Stimulated activated naive B cell treated with anti-CD40 and anti-IgM and Interleukin-4, amounts not matched to agents 10 μg/mL and 1 μg/mL and 100 μg/mL, for 72 hours (primary cell): ENCODE measurements at regions not wholly inside any gene's neighbourhood (a gene's known extent, or its start where the extent isn't known, plus 50 kb on each side); places are given as distances from the start of the nearest gene placed in this dataset.

Experiments used
- ATAC-seq, 2 donors: fragments of 150-1000 bp; cut with Tn5 transposase; replicated peaks; 2 replicates each; pipeline ENCODE4 v1.10.0; 2021; ENCODE audit warnings: moderate library complexity in 1 of 2
- DNase-seq: peaks from one replicate; pipeline ENCODE4 v3.0.0; 2021
- H3K27ac Mint-ChIP-seq: one replicate; pipeline ENCODE4 v1.8.0; 2022; ENCODE audit warnings: mild to moderate bottlenecking, mixed read lengths
- H3K27me3 Mint-ChIP-seq, 2 donors: one replicate each; pipeline ENCODE4 v1.8.0; 2022; ENCODE audit warnings: mixed read lengths in 2 of 2
- H3K36me3 Mint-ChIP-seq, 2 donors: one replicate each; pipeline ENCODE4 v1.8.0; 2022; ENCODE audit warnings: mixed read lengths in 2 of 2, mild to moderate bottlenecking in 1 of 2
- H3K4me1 Mint-ChIP-seq, 2 donors: one replicate each; pipeline ENCODE4 v1.8.0; 2022; ENCODE audit warnings: mixed read lengths in 2 of 2, mild to moderate bottlenecking in 1 of 2
- H3K4me3 Mint-ChIP-seq, 2 donors: one replicate each; pipeline ENCODE4 v1.8.0; 2022; ENCODE audit warnings: mild to moderate bottlenecking in 2 of 2, mixed read lengths in 2 of 2, moderate library complexity in 1 of 2
- H3K9me3 Mint-ChIP-seq, 2 donors: one replicate each; pipeline ENCODE4 v1.8.0; 2022; ENCODE audit warnings: mixed read lengths in 2 of 2, mild to moderate bottlenecking in 1 of 2

DNA sequence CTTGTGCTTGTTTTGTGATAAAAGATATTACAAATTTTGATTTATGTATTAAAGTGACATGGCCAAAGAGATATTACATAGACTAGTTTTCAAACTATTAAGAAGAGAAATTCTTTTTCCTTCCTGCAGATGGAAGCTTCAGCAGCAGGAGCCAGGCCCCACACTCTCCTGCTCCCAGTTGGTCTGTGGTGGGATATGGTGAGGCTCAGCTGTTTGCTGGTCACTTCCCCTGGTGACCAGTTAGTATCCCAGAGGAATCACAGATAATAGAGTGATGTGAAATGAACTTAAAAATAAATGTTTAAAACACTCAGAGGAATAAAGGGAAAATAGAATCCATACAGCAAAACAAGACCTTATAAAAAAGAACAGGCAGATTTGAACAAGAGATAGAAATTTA, 154.7 kb downstream of the KTN1 start:
- Mint-ChIP-seq H3K4me1 (no peaks in the 10 kb centered on the region), H3K36me3 (peaks cover 0 to 6% of the 10 kb centered on the region in 2 donors), H3K27me3 (no peaks in the 10 kb centered on the region), H3K9me3 (peaks cover 7 to 8% of the 10 kb centered on the region in 2 donors), H3K4me3 (no peak overlapping the region), H3K27ac (no peak overlapping the region)
- no peak for DNase-seq
- no peak for ATAC-seq

- H3K9me3 Mint-ChIP-seq: peaks cover 4 to 7% of the 10 kb centered on the region in 2 donors
- H3K27ac Mint-ChIP-seq: no peak overlapping the region
- no peaks in the 10 kb centered on the region for H3K4me1 Mint-ChIP-seq
- no peak for ATAC-seq
- DNase-seq: no peak
- H3K4me3 Mint-ChIP-seq: no peak overlapping the region
- H3K36me3 Mint-ChIP-seq: peaks cover 0 to 6% of the 10 kb centered on the region in 2 donors
- no peaks in the 10 kb centered on the region for H3K27me3 Mint-ChIP-seq
Measured at GRCh38 chr14:55739967-55740648, 160.1 kb downstream of the KTN1 start.

DNA sequence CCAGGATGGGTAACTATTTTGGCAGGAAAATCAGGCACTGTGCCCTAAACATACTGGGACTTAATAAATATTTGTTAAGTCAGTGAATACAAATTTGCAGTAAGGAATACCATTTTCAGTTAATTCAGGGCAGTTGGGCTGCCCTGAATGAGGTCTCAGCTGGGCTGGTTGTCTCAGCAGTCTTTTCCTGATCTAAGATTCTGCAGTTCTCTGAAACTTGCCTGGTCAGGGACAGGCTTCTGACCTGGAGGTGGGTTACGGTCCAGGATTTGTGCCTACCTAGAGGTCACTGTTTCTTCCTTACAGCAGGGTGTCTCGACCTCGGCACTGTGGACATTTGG, 160.6 kb downstream of the KTN1 start:
- no peak overlapping the region for H3K27ac Mint-ChIP-seq
- H3K27me3 Mint-ChIP-seq: no peaks in the 10 kb centered on the region
- peaks cover 3 to 7% of the 10 kb centered on the region in 2 donors for H3K9me3 Mint-ChIP-seq
- no peak for DNase-seq
- peaks cover 0 to 6% of the 10 kb centered on the region in 2 donors for H3K36me3 Mint-ChIP-seq
- H3K4me1 Mint-ChIP-seq: no peaks in the 10 kb centered on the region
- no peak for ATAC-seq
- H3K4me3 Mint-ChIP-seq: no peak overlapping the region

DNA sequence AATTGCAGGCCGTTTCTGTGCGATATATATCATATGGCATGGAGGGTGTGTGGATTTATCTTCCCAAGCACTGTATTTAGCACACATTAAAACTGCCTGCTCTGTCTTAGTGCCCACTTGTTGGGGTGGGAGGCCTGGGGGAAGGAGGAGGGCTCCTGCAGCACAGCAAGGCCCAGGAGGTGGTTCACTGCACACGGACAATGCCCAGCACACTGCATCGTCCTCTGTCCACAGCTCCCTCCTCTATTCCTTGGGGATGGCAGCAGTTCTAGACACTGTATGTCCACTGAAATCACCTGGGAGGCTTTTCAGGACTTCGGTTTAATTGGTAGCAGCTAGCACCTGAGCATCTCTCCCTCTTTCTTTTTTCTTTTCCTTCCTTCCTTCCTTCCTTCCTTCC, 161.2 kb downstream of the KTN1 start:
- H3K36me3 Mint-ChIP-seq: peaks cover 0 to 6% of the 10 kb centered on the region in 2 donors
- H3K4me1 Mint-ChIP-seq: no peaks in the 10 kb centered on the region
- DNase-seq (no peak), ATAC-seq (no peak)
- no peaks in the 10 kb centered on the region for H3K27me3 Mint-ChIP-seq
- H3K27ac Mint-ChIP-seq: no peak overlapping the region
- peaks cover 3 to 6% of the 10 kb centered on the region in 2 donors for H3K9me3 Mint-ChIP-seq
- H3K4me3 Mint-ChIP-seq: no peak overlapping the region

GRCh38 chr14:55743551-55743950, 163.5 kb downstream of the KTN1 start:
- H3K27ac Mint-ChIP-seq: no peak overlapping the region
- H3K27me3 Mint-ChIP-seq: no peaks in the 10 kb centered on the region
- no peaks in the 10 kb centered on the region for H3K36me3 Mint-ChIP-seq
- DNase-seq: no peak
- ATAC-seq: no peak
- H3K9me3 Mint-ChIP-seq: no peaks in the 10 kb centered on the region
- H3K4me3 Mint-ChIP-seq: no peak overlapping the region
- no peaks in the 10 kb centered on the region for H3K4me1 Mint-ChIP-seq

- Mint-ChIP-seq H3K27ac (no peak overlapping the region), H3K9me3 (no peaks in the 10 kb centered on the region), H3K27me3 (no peaks in the 10 kb centered on the region), H3K36me3 (no peaks in the 10 kb centered on the region), H3K4me3 (no peak overlapping the region), H3K4me1 (no peaks in the 10 kb centered on the region)
- DNase-seq (no peak), ATAC-seq (no peak)
Measured at GRCh38 chr14:55744321-55744720, 164.3 kb downstream of the KTN1 start.

DNA sequence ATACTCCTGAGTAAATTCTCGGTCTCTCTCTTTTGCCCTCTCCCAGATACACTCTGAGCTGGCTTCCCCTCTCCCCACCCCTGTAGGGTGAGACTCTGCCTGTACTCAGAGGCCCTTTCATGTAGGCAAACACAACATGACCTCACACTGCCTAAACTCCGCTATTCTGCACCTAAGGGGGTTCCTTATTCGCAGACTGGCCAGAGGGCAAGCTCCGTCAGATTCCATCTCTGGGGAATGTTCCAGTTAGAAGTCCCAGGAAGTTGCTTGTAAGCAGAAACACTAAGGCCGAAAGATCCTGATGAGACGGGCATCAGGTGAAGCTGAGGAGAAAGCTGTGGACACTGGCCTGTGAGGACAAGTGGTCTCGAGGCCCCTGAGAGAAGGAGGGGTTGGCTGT, 165.9 kb downstream of the KTN1 start:
- H3K4me3 Mint-ChIP-seq: no peak overlapping the region

DNA sequence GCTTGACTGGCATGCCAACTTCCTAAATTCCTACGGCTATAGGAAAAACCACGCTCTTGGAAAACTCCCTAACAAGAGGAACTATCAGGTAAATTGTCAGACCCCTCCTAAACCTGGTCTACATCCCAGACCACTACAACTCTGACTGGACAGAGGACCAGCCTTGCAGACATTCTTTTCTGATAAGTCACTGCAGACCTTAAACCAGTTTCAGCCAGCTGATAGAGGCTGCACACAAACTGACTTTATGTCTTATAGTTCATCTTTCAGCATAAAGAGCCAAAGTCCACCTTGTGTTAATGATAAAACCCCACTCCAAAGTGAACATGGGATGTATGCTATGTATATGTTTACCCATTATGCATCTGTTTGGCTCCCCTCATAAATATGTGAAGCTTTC, 166.6 kb downstream of the KTN1 start:
- Mint-ChIP-seq H3K9me3 (no peaks in the 10 kb centered on the region), H3K36me3 (no peaks in the 10 kb centered on the region), H3K27me3 (no peaks in the 10 kb centered on the region), H3K4me3 (no peak overlapping the region), H3K4me1 (no peaks in the 10 kb centered on the region), H3K27ac (peak overlapping the region; percentile 83)
- ATAC-seq (no peak), DNase-seq (no peak)

More for the DNA sequence above, 165.9 kb downstream of the KTN1 start:
- Mint-ChIP-seq H3K27me3 (no peaks in the 10 kb centered on the region), H3K27ac (no peak overlapping the region), H3K36me3 (no peaks in the 10 kb centered on the region), H3K4me1 (no peaks in the 10 kb centered on the region), H3K9me3 (no peaks in the 10 kb centered on the region)
- no peak for DNase-seq
- no peak for ATAC-seq

DNA sequence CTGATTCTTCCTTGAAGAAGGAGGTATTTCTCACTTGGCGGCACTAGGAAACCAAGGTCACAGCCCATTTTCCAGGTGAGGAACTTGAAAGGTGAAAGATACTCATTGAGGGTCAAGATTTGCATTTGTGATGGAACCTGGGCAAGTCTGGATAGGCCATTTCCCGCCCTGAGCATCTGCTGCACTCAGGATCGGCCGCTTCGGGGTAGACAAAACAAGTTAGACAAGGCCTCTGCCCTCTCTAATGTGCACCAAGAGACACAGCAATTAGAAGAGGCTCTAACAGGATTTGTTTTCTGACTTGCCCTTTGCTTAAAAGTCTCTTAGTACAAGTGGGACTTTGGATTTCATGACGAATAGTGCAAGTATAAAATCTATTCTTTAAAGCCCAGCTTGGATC, 167.2 kb downstream of the KTN1 start:
- no peaks in the 10 kb centered on the region for H3K9me3 Mint-ChIP-seq
- no peak overlapping the region for H3K4me3 Mint-ChIP-seq
- H3K27me3 Mint-ChIP-seq: no peaks in the 10 kb centered on the region
- no peak overlapping the region for H3K27ac Mint-ChIP-seq
- DNase-seq (no peak), ATAC-seq (no peak)
- no peaks in the 10 kb centered on the region for H3K36me3 Mint-ChIP-seq
- no peaks in the 10 kb centered on the region for H3K4me1 Mint-ChIP-seq

DNA sequence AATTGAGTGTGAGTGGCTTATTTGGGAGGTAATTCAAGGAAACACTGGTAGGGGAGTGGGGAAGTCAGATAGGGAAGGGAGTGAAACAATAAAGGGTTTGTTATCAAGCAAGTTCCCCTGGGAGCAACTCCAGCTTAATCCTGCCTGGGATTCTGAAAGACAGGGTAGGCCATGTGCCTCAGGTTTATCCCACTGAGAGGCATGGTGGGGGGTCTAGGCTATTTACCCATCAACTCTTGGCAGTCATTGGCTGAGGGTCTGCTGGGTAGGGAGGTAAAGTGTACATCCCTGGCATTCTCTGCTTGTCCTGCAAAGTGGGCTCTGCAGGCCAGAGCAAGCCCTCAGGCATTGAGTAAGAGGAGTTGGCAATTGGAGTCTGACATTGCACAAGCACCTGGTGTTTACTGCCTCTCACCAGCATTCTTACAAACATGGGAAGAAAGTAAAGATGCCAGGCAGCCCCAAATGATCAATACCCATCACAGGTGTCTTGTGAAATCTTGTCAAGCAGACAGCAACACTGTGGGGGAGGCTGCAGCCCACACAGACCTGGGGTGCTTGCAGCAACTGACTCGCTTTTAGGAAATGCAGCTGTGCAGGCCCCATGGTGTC, 169.3 kb downstream of the KTN1 start:
- no peak overlapping the region for H3K4me3 Mint-ChIP-seq
- no peaks in the 10 kb centered on the region for H3K4me1 Mint-ChIP-seq
- H3K36me3 Mint-ChIP-seq: no peaks in the 10 kb centered on the region
- H3K27me3 Mint-ChIP-seq: no peaks in the 10 kb centered on the region
- DNase-seq: no peak
- ATAC-seq: no peak
- H3K9me3 Mint-ChIP-seq: no peaks in the 10 kb centered on the region
- H3K27ac Mint-ChIP-seq: no peak overlapping the region

DNA sequence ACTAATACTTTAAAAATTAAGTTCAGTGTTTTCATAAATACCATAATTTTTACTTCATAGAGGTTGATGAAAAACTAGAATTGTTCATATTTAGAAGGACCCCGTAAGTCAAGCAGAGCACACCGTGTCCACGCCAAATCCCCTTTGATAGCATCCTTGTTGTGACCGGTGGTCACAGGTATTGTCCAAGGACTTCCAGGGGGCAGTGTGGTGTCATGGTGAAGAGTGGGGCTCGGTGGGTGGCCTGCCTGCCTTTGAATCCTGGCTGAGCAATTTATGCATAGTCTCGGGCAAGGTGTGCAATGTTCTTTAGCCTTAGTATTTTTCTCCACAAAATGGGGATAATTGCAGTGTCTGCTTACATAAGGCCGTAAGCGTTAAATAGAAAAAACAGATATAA, 169.9 kb downstream of the KTN1 start:
- no peak overlapping the region for H3K4me3 Mint-ChIP-seq
- DNase-seq (no peak), ATAC-seq (no peak)
- H3K27ac Mint-ChIP-seq: no peak overlapping the region
- H3K9me3 Mint-ChIP-seq: no peaks in the 10 kb centered on the region
- no peaks in the 10 kb centered on the region for H3K36me3 Mint-ChIP-seq
- no peaks in the 10 kb centered on the region for H3K27me3 Mint-ChIP-seq
- H3K4me1 Mint-ChIP-seq: no peaks in the 10 kb centered on the region

DNA sequence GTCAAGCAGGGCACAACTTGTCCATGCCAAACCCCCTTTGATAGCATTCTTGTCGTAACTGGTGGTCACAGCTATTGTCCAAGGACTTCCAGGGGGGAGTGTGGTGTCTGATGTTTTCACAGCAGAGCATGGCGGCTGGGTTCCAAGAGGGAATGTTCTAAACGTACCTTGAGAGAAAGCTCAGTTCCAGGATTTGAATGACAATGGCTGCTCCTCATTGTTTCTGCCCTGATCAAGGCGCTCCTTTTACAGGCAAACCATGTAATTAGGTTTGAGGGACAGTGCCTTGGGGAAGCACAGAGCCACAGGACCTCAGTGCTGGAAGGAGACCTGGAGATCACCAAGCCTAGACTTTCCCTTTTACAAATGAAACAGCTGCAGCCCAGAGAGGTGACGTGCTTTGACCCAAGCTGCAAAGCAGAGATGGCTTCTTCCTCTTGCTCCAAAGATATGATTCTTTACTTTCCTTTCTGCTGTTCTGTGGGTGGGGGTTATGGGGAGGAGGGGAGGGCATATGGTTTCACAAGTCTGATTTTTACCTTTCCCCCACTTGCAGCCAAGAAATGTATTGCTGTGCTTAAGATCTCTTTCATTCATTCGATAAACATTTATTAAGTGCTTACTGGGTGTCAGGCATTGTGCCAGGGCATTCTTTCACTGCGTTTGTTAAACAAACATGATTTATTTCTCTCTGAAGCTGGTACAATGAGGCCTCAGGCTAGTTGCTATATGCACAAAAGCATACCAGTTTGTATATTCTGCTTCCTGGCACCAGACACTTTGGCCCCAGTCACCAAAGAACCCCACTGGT, 172.8 kb downstream of the KTN1 start:
- Mint-ChIP-seq H3K27ac (no peak overlapping the region), H3K9me3 (no peaks in the 10 kb centered on the region), H3K4me1 (no peaks in the 10 kb centered on the region), H3K36me3 (no peaks in the 10 kb centered on the region), H3K27me3 (no peaks in the 10 kb centered on the region), H3K4me3 (no peak overlapping the region)
- no peak for DNase-seq
- no peak for ATAC-seq

DNA sequence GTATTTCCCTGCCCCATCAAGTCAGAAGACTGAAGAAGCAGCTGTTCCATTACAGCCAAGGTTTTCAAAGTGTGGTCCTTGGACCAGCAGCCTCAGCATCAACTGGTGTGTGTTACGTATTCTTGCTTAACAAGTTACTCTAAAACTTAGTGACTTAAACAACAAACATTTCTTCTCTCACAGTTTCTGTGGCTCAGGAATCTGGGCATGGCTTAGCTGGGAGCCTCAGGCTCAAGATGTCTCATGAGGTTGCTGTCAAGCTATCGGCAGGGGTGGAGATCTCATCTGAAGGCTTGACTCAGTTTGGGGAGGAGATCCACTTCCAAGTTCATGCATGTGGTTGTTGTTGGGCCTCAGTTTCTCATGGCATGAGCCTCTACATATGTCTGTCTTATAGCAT, 174.5 kb downstream of the KTN1 start:
- ATAC-seq (no peak), DNase-seq (no peak)
- Mint-ChIP-seq H3K27me3 (no peaks in the 10 kb centered on the region), H3K4me1 (no peaks in the 10 kb centered on the region), H3K36me3 (no peaks in the 10 kb centered on the region), H3K27ac (no peak overlapping the region), H3K4me3 (no peak overlapping the region), H3K9me3 (no peaks in the 10 kb centered on the region)

DNA sequence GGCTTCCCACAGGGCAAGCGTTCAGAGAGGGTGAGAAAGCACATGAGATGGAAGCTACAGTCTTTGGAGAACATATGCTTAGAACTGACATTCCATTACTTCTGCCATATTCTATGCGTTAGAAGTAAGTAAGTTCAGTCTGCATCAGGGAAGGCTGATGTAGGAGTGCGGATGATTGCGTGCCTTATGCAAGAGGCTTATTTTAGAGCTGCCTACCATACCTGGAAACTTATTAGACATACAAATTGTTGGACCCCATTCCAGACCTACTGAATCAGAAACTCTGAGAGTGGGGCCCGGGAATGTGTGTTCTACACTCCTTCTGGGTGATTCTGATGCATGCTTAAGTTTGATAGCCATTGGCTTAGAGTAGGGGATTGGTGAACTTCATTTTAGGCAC, 174.9 kb downstream of the KTN1 start:
- no peaks in the 10 kb centered on the region for H3K4me1 Mint-ChIP-seq
- no peaks in the 10 kb centered on the region for H3K36me3 Mint-ChIP-seq
- no peak overlapping the region for H3K27ac Mint-ChIP-seq
- DNase-seq (no peak), ATAC-seq (no peak)
- no peak overlapping the region for H3K4me3 Mint-ChIP-seq
- no peaks in the 10 kb centered on the region for H3K9me3 Mint-ChIP-seq
- H3K27me3 Mint-ChIP-seq: no peaks in the 10 kb centered on the region

DNA sequence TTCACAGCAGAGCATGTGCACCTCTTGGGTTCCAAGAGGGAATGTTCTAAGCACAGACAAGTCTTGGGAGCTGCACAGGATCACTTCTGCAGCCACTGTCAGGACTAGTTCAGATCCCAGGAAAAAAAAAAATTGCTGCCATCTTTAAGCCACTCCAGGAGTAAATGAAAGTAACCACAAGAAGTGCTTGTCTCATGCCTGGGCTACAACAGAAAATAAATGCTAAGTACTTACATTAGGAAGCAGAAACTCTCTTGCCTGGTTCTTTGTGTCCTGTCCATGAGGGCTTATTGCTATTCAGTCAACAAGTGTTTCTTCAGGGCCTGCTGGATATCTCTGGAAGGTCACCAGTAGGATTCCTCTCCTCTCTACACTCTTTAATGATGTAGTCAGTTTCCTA, 176.1 kb downstream of the KTN1 start:
- Mint-ChIP-seq H3K27ac (no peak overlapping the region), H3K4me1 (no peaks in the 10 kb centered on the region), H3K4me3 (no peak overlapping the region), H3K9me3 (no peaks in the 10 kb centered on the region), H3K27me3 (no peaks in the 10 kb centered on the region), H3K36me3 (no peaks in the 10 kb centered on the region)
- ATAC-seq (no peak), DNase-seq (no peak)
